Peyer's patch (tissue), 4 donors: ENCODE measurements at regions not wholly inside any gene's neighbourhood (a gene's known extent, or its start where the extent isn't known, plus 50 kb on each side); places are given as distances from the start of the nearest gene placed in this dataset.

Experiments used
- CTCF ChIP-seq, 6 experiments: fragments of 450-650 bp in 4 of 6; fragments of 200-600 bp in 2 of 6; sonication (generic) in 1 of 6; IDR thresholded peaks; one replicate each; pipeline ENCODE4 v1.5.1; 2017 to 2019; ENCODE audit warnings: antibody characterized with exemption in 6 of 6, mild to moderate bottlenecking in 3 of 6, moderate library complexity in 1 of 6
- POLR2A ChIP-seq, 2 donors: fragments of 450-650 bp; IDR thresholded peaks; one replicate each; pipeline ENCODE4 v1.5.1; 2017; ENCODE audit warnings: antibody characterized with exemption in 2 of 2, mild to moderate bottlenecking in 2 of 2, moderate library complexity in 2 of 2

DNA sequence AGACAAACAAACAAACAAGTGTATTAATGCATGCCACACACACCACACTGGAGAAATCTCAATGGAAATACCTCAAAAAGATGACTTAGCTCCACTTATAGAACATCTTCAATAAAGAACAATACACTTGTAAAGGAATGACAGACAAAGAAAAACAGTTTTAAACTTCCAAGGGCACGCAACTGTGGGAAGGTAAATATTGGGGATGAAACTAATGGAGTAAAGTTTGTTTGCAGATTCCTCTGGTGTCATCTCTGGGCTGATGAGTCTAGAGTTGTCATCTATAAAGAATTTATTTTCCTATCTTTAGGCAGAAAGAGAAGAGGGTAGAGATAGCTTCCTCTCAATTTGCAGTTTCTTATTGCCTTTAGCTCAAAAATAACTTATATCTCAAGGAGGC lies 144.0 kb upstream of the ZC3H15 start:
- TF ChIP-seq CTCF (IDR thresholded peaks at IDR 0.05) (no peak), POLR2A (IDR thresholded peaks at IDR 0.05) (no peak)
